H1 (cell line): ENCODE measurements at regions not wholly inside any gene's neighbourhood (a gene's known extent, or its start where the extent isn't known, plus 50 kb on each side); places are given as distances from the start of the nearest gene placed in this dataset.

Experiments
- BCL11A ChIP-seq, 2 experiments: IDR thresholded peaks; one replicate each; pipeline ENCODE4 v1.6.1; 2011; ENCODE audit warnings: low read depth in 2 of 2, low read length in 2 of 2, mild to moderate bottlenecking in 2 of 2
- CHD2 ChIP-seq: IDR thresholded peaks from 2 replicates; pipeline ENCODE4 v1.6.1; 2012; ENCODE audit warnings: low read length, improper control_type of control experiment
- CHD7 ChIP-seq: fragments of 300-600 bp; sonication (generic); IDR thresholded peaks from 2 replicates; pipeline ENCODE4 v1.7.1; 2012; ENCODE audit warnings: low read length, moderate library complexity, mild to moderate bottlenecking, inconsistent platforms; ENCODE audit not compliant: insufficient replicate concordance
- KDM5A ChIP-seq: fragments of 200-600 bp; IDR thresholded peaks from 2 replicates; pipeline ENCODE4 v1.7.1; 2012; ENCODE audit warnings: mild to moderate bottlenecking, low read length, inconsistent platforms, mixed read lengths
- RNF2 ChIP-seq: fragments of 200-900, 300-1000 bp; sonication (generic); IDR thresholded peaks from 2 replicates; pipeline ENCODE4 v1.7.1; 2016; ENCODE audit warnings: borderline replicate concordance, low read depth, mild to moderate bottlenecking, antibody characterized with exemption, low read length; ENCODE audit not compliant: poor library complexity, severe bottlenecking; ENCODE audit errors: missing control alignments
- RXRA ChIP-seq: IDR thresholded peaks from 2 replicates; pipeline ENCODE4 v1.6.1; 2011; ENCODE audit warnings: low read depth, mild to moderate bottlenecking, low read length, moderate library complexity; ENCODE audit not compliant: insufficient read depth
- SAP30 ChIP-seq: fragments of 300-600 bp; sonication (generic); IDR thresholded peaks from 2 replicates; pipeline ENCODE4 v1.7.1; 2012; ENCODE audit warnings: low read length, moderate library complexity, mild to moderate bottlenecking, inconsistent platforms; ENCODE audit not compliant: insufficient read depth, insufficient replicate concordance
- TAF7 ChIP-seq: optimal IDR thresholded peaks from 2 replicates; pipeline ENCODE3; 2011; ENCODE audit warnings: low read depth, mild to moderate bottlenecking, inconsistent platforms, low read length, moderate library complexity, borderline replicate concordance
- TCF12 ChIP-seq: IDR thresholded peaks from 2 replicates; pipeline ENCODE4 v1.6.1; 2011; ENCODE audit warnings: low read depth, mild to moderate bottlenecking, low read length
- TEAD4 ChIP-seq: IDR thresholded peaks from 2 replicates; pipeline ENCODE4 v1.6.1; 2012; ENCODE audit warnings: low read depth, low read length, inconsistent platforms, mixed read lengths

- TF ChIP-seq CHD7 (no peak), SAP30 (no peak), TAF7 (no peak), RXRA (no peak), TCF12 (no peak), BCL11A (IDR thresholded peaks at IDR 0.05; ENCODE audit: low read depth in 2 of 2, low read length in 2 of 2) (no peak), RNF2 (no peak), TEAD4 (no peak), CHD2 (no peak), KDM5A (no peak)
These were observed 218.3 kb upstream of the DTNBP1 start (continued) for GRCh38 chr6:15881150-15881549.
